ENCODE measurements at regions not wholly inside any gene's neighbourhood (a gene's known extent, or its start where the extent isn't known, plus 50 kb on each side); places are given as distances from the start of the nearest gene placed in this dataset.

DNA sequence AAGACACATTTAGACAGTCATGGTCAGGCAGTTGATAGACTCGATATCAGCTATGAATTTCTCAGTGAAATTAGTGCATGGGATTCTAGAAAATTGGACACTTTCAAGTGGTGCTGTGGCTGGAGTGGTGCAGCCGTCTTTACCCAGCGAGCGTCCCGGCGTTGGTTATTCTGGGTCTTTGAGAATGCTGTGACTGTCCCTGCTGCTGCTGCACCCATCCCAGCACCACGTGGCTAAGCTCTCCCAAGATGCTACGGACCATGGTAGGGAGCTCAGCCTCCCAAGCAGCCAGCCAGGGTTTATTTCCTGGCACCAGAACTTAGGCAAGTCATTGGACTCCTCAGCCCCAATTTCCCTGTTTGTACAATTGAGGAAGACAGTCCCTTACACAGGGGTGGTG, 147.2 kb upstream of the RPS6KA2 start:
- DNase-seq = no peak

DNA sequence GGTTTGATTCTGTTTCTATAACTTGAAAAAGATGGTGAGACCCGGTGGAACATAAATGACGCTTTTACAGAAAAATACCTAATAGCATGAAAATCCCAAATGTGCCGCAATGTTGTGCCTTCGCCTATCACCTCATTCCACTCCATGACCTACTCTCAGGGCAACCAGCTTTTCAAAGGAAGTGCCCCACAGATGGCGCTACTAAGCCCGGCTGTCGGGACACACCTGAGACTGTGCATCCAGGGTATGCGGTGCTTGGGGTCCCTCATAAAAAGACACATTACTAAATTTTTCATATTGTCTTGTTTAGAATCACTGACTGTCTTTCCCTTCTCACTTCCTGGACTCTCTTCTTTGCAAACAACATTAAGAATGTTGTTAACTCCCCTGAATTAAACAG, 145.5 kb upstream of the RPS6KA2 start:
- DNase-seq = no peak

DNA sequence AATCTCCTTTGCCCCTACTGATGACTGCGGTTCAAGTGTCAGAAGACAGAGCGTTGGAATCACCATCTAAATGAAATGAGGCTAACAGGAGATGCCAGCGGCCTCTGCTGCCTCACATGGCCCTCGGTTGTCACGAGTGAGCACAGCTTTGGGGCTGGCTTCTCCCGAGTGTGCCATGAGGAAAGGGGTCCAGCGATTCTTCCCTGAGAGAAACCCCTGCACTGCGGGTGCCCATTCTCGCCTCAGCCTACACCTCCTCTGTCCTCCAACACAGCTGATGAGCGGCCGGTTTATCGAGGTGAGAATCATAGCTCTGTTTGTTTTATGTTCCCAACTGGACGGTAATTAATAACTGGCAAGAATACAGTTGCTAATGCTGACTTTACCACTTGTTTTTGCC, 144.7 kb upstream of the RPS6KA2 start:
- DNase-seq = no peak

DNA sequence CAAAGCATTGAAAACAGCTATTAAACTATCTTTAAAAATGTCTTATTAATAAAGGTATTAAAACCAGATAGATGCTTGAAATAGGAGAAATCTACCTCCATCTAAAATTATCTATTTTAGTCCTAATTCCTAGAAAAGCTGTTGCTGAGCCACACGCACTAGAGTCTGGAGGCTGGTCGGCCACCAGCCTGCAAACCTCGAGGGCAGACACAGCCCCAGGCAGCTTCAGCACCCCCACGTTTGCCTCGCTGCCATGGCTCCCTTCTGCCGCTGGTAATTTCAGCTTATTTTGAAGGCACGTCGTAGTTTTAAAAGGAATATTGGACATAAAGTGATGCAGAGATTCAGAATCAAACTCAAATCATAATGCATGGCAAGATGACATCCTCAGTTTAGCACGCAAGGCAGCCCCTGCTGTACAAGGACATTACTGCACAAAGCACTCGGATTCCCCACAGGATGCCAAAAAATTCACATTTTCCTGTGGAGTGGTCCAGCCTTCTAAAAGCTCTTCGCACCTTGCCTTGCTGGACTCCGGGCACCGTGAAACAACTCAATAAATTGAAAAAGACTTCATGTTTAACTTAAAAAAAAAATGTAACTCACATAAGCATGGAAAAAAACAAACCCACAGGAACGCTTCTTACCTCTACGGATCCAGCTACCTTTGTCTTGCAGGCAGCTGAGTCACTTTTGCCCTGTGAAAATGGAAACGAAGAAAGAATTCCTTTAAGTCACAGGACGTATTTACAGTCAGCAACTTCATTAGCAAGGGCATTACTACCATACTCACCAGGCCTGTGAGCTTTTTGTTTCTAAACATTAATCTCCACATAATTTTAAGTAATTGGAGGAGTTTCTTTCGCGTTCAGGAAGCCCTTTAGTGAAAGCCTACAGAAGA, 143.4 kb upstream of the RPS6KA2 start:
- no peak for DNase-seq

DNA sequence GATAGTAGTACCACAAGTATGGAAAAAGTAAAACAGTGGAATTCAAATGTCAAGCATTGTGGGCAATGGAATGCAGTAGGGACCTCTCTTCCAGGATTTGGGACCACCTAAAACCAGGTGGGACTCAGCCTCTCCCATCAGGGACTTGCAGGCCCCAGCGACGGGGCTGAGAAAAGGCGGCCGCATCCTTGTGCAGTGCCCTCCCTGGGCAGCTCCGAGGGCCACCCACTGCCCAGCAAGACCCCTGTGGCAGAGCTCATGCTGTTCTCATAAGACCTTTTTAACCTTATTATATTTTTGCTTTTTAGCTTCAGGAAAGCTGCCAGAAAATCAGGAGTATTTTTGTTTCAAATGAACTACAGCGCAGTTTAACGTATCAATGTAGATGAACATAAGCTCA, 142.6 kb upstream of the RPS6KA2 start:
- DNase-seq = no peak

DNA sequence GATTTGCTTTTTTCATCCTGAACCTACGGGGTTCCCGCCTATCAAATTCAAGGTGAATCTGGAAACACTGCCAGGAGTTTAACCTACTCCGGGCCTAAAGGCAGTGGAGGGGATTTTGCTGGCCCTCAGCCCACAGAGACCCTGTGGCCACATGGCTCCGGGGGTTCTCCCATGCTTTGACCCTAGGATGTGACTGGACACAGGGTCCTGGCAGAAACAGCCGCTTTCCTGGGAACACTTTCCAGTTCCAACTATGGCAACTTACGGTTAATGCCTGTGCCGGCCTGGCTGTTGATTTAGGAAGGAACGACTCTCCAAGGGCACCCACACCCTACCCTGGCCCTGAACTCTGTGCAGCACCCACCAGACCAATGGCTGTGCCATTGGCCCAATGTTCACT, 141.7 kb upstream of the RPS6KA2 start:
- no peak for DNase-seq

DNA sequence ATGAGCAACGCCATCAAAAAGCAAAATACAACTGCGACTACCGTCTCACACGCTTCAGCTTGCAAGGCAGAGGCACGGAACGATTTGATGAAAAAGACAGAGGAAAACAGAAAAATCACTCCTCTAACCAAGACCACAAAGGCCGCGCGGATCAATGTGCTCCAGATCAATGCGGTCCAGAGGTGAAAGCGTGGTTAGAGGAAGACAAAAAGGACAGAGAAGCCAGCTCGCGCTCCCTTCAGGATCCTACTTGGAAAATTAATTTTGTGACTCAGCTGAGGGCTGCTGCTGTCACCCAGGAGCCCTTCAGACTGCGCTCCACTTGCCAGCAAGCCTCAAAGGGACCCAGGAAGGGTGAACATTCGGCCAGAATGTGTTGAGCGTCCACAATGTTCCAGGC, 140.2 kb upstream of the RPS6KA2 start:
- DNase-seq = no peak

DNA sequence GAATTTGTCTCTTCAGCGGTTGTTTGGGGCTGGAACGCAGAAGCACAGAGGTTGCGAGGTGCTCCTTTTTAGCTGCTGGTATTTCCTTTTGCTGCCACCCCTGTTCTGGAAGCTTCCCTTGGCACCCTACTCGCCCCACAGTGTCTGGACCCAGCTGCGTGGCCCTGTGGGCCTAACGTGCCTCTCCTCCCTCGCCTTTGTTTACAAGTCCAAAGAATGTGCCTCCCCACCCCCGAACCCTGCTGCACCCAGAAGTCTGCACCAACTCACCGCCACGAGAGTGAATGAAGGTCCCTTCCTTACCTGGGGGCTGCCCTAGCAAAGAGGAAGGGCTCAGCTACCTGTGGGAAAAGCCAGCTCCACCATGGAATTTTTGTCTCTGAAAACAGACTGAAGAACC, 139.7 kb upstream of the RPS6KA2 start:
- DNase-seq = no peak

DNA sequence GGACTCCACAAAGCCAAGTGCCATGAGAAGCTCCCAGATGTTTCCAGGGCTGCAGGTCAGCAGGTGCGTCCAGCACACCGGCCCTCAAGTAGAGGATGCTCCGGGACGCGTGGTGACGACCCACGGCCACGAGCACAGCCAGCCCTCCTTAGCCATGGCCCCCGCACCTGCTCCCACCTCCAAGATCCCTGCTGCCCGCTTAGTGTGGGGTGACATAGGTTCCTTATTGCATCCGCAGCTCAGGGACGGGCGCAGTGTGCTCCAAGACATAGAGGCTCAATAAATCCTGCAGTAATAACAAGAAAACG, 138.1 kb upstream of the RPS6KA2 start:
- no peak for DNase-seq

DNA sequence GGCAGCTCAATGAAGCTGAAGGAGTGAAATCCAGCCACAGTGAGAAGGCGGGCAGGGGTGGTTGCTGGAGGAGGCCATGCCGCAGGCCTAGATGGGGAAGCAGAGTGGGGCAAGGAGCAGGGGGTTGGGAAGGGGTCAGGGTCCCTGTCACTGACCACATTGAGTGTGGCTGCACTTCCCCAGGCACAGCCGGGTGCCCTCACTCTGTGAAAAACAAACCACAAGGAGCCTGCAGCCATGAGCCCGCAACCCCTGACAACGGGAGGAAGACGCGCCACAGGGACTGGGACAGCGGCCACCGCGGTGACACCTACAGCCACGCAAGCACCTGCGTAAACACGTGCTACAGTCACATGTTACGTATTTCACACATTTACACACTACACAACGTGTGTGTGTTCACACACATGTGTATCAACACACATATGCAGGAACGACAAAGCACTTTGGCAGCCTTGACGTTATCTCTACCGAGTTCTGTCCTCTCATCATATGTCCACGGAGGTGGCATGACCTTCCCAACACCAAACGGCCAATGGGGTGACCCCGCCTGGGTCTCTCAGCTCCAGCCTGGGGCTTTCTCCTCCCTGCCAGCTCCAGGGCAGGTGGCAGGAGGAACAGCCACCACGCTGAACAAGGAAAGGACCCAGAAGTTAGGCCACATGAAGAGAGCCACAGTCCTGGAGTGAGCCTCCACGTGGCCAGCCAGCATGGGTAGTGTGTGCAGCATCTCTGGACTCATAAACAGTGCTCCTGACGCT, 137.6 kb upstream of the RPS6KA2 start:
- DNase-seq = no peak

DNA sequence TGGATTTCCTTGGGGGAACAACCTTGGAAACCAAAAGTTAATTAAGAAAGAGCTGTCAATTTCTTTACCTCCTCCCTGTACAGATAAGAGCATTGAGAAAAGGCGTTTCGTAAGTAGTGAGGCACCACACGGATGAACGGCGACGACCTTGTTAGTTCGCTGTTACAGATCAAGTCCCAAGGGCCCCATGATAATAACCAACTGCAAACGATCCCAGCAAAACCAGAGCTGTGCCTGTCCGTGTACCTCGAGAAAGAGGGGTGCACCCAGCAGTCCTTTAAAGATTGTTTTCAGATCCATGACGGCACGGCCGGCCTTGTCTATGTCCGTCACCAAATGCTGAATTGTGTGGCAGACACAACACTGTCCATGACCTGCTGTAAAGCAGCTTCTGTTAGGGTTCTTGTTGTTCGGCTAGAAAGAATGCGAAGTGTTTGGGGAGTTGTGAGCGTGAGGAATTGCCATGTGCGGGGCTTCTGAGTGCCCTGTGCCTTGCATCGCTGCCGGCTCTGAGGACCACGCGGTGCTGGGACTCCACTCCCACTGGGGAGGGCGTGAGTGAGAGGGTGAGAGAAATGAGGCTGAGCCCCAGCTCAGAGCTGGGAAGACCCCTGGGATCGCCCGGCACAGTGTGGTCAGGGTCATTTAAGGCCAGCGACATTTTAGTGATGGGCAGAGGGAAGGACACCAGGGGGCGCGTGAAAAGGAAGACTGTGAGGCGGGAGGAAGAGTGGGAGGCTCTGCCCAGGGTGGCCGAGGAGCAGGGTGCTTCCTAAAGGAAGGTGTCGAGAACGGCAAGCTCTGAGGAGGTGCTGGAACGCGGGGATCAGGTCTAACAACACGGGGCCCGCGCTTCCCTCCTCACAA, 136.8 kb upstream of the RPS6KA2 start:
- no peak for DNase-seq

DNA sequence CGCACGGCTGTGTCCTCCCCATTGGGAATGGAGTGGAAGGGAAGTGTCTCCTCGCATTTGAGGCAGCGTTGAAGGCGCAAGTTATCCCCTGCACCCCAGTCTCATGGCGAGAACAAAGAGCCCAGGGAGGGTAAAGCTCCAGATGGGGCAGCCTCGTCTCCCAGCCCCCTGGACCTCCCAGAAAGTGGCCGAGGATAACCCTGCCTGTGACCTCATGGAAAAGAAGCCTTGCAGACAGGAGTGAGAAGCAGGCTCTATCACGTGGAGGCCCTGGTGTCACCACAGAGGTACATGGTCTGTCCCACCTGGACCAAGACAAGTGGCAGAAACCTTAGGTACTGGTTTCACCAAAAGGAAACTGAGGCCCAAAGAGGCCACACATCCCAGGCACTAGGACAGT, 134.8 kb upstream of the RPS6KA2 start:
- DNase-seq = no peak

DNA sequence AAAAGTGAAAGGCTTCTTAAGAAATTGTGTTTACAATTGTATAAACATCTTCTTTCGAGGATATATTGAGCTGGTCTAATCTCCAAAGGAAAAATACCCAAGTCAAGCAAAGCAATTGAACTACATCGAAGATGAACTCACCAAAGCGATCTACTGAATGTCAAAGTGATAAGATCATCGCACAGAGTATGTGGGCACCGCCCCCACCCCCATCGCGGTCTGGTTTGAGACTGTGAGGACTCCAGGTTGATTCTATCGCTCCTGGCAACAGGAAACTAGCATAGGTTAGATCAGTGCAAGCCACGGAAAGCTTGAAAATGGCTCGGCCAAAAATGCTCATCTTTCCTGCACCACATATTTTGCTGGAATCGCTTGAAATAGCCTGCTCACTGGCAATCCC, 133.2 kb upstream of the RPS6KA2 start:
- DNase-seq = no peak

DNA sequence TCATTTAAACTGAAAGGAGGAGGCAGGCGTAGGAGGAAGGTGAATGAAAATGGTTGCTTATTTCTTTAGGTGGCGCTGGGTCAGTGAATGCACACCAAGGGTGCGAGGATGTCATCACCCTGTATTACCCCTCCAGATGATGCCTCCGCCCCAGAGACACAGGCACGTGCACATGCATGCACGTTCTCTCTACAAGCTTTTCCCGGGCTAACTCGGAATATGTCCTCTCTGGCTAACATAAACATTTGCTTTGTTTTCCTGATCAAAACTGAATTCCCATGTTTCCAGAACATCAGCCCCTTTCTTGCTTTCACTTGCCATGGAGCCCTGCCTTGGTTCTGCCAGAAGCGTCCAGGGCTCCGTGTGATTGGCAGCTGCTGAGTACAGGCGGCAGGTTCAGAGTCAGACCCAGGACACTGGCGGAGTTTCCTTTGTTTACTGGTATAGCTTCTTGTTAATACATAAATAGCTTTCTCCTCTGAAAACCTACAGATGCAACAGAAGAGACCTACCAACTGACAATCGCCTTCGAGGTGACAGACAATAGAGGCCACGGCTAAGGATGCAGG, 131.2 kb upstream of the RPS6KA2 start:
- DNase-seq = no peak

DNA sequence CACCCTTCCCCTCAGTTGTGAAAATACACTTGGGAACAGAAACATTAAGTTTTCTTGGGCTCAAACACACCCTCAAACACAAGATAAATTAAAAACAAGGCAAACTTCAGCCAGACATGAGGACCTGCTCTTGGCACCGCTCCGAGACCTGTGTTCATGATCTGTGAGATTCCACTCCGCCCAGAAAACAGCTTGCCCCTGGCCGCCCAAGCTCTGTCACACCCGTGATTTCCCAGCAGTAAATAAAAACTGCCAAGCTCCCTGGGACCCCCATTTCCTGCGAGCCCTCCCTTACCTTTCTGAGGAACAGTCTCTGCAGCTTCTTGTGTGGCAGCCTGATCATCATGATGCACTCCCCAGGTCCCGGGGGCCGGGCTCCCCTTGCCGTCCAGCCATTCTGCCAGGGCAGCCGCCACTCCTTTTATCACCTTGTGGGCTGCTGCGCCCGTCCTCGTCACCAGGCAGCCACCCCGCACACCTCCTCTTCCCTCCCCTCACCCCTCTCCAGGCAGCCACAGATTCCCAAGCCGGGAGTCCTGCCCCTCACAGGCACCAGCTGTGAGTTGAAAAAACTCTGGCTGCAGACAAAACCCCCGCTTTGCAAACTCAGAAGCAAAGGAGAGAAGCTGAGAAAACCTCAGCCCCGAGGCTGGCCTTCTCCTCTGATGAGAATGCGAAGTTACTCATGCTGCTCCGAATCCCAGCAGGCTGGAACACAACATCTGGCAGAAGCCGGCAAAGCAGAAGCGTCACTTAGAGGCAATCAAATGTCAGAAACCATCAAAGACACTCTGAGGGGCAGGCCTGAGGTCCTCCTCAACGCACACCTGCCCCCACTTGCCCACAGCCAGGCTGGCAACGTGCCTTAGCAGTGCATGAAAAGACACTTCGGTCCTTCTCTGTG, 130.4 kb upstream of the RPS6KA2 start:
- peak; percentile 67 for DNase-seq

DNA sequence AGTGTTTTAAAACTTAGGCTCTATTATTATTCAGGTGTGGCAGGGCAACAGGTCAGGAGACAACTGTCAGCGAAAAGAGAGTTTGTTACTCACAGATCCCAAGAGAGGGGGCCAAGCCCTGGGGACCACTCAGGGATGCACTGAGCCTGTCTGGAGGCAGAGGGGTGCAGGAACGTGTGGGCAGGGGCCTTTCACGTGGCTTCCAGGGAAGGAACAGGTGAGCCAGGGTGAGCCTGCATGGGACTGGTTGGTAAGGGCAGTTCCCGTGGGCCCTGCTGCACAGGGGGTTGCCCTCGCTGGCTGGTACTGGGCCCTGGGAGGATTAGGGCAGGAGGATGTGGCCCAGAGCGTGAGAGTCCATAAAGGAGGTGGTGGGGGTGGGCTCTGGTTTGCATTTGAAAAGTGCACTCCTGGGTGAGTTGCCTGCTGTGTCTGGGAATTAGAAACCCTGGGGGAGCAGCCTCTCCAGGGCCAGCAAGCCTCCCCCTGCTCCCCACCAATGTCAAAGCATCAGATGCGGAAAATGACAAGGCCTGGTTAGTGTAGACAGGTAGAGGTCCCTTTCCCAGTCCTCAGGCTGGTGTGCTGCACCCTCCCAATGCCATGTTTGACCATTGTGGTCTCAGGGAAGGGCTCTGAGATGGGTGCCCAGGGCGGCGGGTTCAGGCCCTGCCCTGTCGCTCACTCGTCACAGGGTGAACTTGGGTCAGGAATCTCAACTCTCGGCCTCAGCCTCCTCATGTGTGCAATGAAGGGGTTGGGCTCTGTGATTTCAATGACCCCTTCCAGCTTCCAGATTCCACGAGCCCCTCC, 127.4 kb upstream of the RPS6KA2 start:
- DNase-seq = no peak

DNA sequence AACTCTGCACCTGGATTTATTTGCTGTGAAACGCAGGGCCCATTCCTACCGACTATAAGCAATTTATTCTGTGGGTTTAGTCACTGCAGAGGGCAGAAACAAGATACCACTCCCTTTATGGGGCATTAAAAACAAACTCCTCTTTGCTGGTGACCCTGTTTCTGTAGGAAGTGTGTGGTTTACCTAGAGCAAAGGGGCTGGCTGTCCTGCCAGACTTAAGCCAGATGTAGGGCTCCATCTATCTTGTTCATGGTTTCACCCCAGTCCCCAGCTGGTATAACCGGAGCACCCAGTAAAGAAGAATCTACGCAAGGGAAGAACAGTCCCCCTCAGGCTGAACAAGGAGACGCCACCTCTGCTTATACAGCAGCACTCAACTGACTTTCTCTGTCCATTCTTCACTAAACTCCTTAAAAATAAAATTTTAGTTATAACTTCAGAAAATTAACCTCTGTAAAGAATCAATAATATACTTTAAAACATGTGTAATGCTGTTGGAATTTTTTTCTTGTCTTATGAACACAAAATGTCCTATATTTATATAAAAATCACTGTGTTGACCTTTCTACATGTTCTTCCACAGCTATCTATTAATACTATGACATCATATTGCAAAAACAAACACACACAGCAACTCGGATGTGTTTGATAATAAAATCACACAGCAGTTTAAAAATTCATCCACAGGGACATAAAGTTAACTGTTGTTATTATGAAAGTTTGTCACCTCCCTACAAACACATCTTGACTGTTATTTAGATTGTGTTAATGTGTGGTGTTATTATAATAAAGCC, 126.1 kb upstream of the RPS6KA2 start:
- no peak for DNase-seq

DNA sequence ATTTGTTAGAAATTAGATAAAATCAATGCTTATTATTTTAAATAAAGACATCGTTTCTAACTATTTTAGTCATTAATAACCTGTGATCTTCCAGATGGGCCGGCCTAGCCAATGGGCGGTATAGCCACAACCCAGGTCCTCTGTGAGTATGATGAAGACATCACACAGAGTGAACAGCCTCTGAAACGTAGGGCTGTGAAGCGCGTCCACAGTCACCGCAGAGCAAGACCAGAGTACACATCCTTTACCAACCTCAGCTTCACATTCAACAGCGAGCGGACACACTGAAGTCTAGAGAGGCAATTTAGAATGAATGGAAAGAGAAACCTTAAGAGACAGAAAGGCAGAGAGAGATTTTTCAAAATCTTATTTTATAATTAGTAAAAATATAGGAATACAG, 125.0 kb upstream of the RPS6KA2 start:
- no peak for DNase-seq

DNA sequence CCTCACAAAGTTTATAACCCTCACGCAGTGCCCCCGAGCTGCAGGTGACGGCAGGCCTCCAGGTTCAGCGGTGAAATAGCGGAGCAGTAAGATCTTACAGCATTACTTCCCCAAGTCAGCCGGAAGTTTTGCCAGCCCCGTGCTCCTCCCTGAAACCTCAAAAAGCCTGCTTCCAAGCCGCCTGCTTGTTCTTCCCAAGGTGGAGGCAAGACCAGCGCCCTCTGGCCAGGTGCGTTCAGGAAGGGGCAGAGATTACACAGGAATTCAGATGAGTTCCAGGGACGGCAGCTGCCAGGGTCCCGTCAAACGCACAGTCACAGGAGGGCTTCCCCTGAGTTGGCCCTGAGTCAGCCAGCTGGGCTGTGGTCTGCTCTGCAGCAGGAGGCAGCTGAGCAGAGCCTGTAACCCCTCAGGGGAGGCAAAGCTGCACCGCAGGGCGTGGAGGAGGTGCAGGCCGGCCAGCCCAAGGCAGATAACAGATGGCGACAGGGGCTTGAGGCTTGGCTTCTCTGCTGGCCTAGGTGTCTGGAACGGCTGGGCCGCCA, 124.1 kb upstream of the RPS6KA2 start:
- DNase-seq = peak; percentile 52
